Amygdala (tissue), 56 donors: ENCODE measurements at regions not wholly inside any gene's neighbourhood (a gene's known extent, or its start where the extent isn't known, plus 50 kb on each side); places are given as distances from the start of the nearest gene placed in this dataset.
"Not testable (repeated sequence)": the region's sequence is repeated elsewhere in the genome, so short reads cannot be mapped to it uniquely, and the experiment has no call there.

Experiments used
- DNase-seq, 56 donors: peaks; one replicate each; lab custom pipeline; 2025; lab: John Stamatoyannopoulos, UW

GRCh38 chr1:73667959-73668358 is 530.0 kb downstream of the LRRIQ3 start:
- DNase-seq = not testable (repeated sequence)

- DNase-seq = no peak
Observed at GRCh38 chr1:73662526-73662925, 535.5 kb downstream of the LRRIQ3 start.

- no peak for DNase-seq
Observed at GRCh38 chr1:73659136-73659535, 538.8 kb downstream of the LRRIQ3 start.

GRCh38 chr1:73654714-73655113 is 543.3 kb downstream of the LRRIQ3 start:
- DNase-seq = no peak

GRCh38 chr1:73644198-73644597 is 553.8 kb downstream of the LRRIQ3 start:
- no peak for DNase-seq

- DNase-seq = no peak
Observed at GRCh38 chr1:73639494-73639893, 558.5 kb downstream of the LRRIQ3 start.

- no peak for DNase-seq
Observed at GRCh38 chr1:73637264-73637663, 560.7 kb downstream of the LRRIQ3 start.

- DNase-seq = no peak
Observed at GRCh38 chr1:73635021-73635420, 563.0 kb downstream of the LRRIQ3 start.

GRCh38 chr1:73627723-73628122 is 570.3 kb downstream of the LRRIQ3 start:
- DNase-seq = no peak

- no peak for DNase-seq
Observed at GRCh38 chr1:73626326-73626725, 571.6 kb downstream of the LRRIQ3 start.

GRCh38 chr1:73623946-73624345 is 574.0 kb downstream of the LRRIQ3 start:
- no peak for DNase-seq

GRCh38 chr1:73617145-73617544 is 580.8 kb downstream of the LRRIQ3 start:
- no peak for DNase-seq

- DNase-seq = no peak
Observed at GRCh38 chr1:73611681-73612080, 586.3 kb downstream of the LRRIQ3 start.

GRCh38 chr1:73604739-73605138 is 593.2 kb downstream of the LRRIQ3 start:
- DNase-seq = no peak

GRCh38 chr1:73604211-73604610 is 593.8 kb downstream of the LRRIQ3 start:
- DNase-seq = no peak

- no peak for DNase-seq
Observed at GRCh38 chr1:73593804-73594203, 604.2 kb downstream of the LRRIQ3 start.

GRCh38 chr1:73593364-73593763 is 604.6 kb downstream of the LRRIQ3 start:
- DNase-seq = no peak

GRCh38 chr1:73587080-73587479 is 610.9 kb downstream of the LRRIQ3 start:
- no peak for DNase-seq

- DNase-seq = no peak
Observed at GRCh38 chr1:73577206-73577605, 620.8 kb downstream of the LRRIQ3 start.

- no peak for DNase-seq
Observed at GRCh38 chr1:73576083-73576482, 621.9 kb downstream of the LRRIQ3 start.

- DNase-seq = no peak
Observed at GRCh38 chr1:73564294-73564693, 633.7 kb downstream of the LRRIQ3 start.

- no peak for DNase-seq
Observed at GRCh38 chr1:73556270-73556669, 641.7 kb downstream of the LRRIQ3 start.

GRCh38 chr1:73537400-73537799 is 660.6 kb downstream of the LRRIQ3 start:
- no peak for DNase-seq
